ENCODE measurements at regions not wholly inside any gene's neighbourhood (a gene's known extent, or its start where the extent isn't known, plus 50 kb on each side); places are given as distances from the start of the nearest gene placed in this dataset.
"Not testable (repeated sequence)": the region's sequence is repeated elsewhere in the genome, so short reads cannot be mapped to it uniquely, and the experiment has no call there.

GRCh38 chr13:37510441-37510840 is 88.1 kb downstream of the POSTN start:
- Mint-ChIP-seq H3K27me3 (no peaks in the 10 kb centered on the region), H3K9me3 (ENCODE audit: low read depth) (no peaks in the 10 kb centered on the region)

DNA sequence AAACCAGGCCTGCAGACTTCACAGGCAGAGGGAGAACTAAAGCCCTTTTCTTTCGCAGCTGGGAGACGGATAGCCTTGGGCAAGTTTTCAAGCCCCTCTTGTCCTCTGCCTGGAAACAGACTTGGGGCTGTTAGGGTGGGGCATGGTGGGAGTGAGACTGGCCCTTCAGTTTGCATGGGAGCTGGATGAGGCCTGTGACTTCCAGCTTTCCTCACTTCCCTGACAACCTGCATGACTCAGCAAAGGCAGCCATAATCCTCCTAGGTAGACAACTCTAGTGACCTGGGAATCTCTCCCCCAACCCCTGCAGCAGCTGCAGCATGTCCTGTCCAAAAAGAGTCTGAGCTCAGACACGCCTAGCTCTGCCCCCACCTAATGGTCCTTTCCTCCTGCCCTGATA is 93.0 kb downstream of the POSTN start:
- H3K27ac Mint-ChIP-seq: no peak overlapping the region
- DNase-seq (ENCODE audit: low spot score, unreplicated experiment): no peak
- peaks cover 6% of the 10 kb centered on the region for H3K4me1 Mint-ChIP-seq (ENCODE audit: low read depth)
- TF ChIP-seq, protein P1, sequence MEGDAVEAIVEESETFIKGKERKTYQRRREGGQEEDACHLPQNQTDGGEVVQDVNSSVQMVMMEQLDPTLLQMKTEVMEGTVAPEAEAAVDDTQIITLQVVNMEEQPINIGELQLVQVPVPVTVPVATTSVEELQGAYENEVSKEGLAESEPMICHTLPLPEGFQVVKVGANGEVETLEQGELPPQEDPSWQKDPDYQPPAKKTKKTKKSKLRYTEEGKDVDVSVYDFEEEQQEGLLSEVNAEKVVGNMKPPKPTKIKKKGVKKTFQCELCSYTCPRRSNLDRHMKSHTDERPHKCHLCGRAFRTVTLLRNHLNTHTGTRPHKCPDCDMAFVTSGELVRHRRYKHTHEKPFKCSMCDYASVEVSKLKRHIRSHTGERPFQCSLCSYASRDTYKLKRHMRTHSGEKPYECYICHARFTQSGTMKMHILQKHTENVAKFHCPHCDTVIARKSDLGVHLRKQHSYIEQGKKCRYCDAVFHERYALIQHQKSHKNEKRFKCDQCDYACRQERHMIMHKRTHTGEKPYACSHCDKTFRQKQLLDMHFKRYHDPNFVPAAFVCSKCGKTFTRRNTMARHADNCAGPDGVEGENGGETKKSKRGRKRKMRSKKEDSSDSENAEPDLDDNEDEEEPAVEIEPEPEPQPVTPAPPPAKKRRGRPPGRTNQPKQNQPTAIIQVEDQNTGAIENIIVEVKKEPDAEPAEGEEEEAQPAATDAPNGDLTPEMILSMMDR (IDR thresholded peaks at IDR 0.05; ENCODE audit: unreplicated experiment): no peak
- H3K36me3 Mint-ChIP-seq (ENCODE audit: insufficient read depth): no peaks in the 10 kb centered on the region
- no peaks in the 10 kb centered on the region for H3K9me3 Mint-ChIP-seq (ENCODE audit: low read depth)
- H3K4me3 Mint-ChIP-seq (ENCODE audit: low read depth): no peak overlapping the region
- H3K27me3 Mint-ChIP-seq: no peaks in the 10 kb centered on the region

More at GRCh38 chr13:37510441-37510840, 88.1 kb downstream of the POSTN start:
- Mint-ChIP-seq H3K4me1 (ENCODE audit: low read depth) (peaks cover 6% of the 10 kb centered on the region), H3K4me3 (ENCODE audit: low read depth) (no peak overlapping the region), H3K27ac (no peak overlapping the region), H3K36me3 (ENCODE audit: insufficient read depth) (no peaks in the 10 kb centered on the region)
- DNase-seq (ENCODE audit: low spot score, unreplicated experiment): no peak
- TF ChIP-seq, protein P1 (IDR thresholded peaks at IDR 0.05; ENCODE audit: unreplicated experiment): no peak

DNA sequence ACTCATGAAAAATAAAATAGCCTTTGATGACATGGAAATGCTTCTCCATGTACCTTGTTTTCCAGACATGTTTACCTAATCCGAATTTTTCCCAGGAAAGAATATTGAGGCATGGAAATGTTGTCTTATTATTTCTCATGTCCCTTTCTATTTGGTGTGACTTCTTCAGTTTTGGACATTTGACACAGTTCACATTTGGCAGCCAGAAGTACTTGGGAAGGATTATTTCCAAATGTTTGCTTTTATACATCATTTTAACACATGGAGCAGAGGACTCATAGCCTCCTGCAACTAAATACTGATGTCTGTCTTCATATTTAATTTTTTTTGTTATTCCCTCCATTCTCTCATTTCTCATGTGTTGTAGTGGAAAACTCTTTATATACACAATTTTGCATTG is 94.3 kb downstream of the POSTN start:
- Mint-ChIP-seq H3K4me1 (ENCODE audit: low read depth) (no peaks in the 10 kb centered on the region), H3K27ac (no peak overlapping the region), H3K27me3 (no peaks in the 10 kb centered on the region), H3K36me3 (ENCODE audit: insufficient read depth) (no peaks in the 10 kb centered on the region), H3K4me3 (ENCODE audit: low read depth) (no peak overlapping the region), H3K9me3 (ENCODE audit: low read depth) (no peaks in the 10 kb centered on the region)
- DNase-seq (ENCODE audit: low spot score, unreplicated experiment): no peak
- TF ChIP-seq, protein P1 (IDR thresholded peaks at IDR 0.05; ENCODE audit: unreplicated experiment): no peak

DNA sequence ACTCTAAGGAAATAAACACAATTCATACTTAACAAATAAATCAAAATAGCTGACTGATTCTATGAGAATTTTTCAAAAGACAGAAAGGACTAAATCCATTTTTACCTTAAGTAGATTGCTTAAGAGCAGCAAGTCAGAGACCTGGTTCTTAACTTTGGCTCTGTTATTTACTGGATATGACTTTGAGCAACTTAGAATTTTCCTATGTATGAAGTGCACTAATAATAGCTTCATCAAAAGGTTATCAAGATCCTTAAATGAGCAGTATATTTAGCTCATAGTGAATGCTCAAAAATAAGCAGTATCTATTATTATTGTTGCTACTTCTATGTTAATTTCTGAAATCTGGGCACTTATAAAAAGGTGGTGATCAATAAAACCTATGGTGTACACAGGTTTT is 95.3 kb downstream of the POSTN start:
- Mint-ChIP-seq H3K4me3 (ENCODE audit: low read depth) (no peak overlapping the region), H3K27me3 (no peaks in the 10 kb centered on the region), H3K36me3 (ENCODE audit: insufficient read depth) (no peaks in the 10 kb centered on the region), H3K4me1 (ENCODE audit: low read depth) (no peaks in the 10 kb centered on the region), H3K9me3 (ENCODE audit: low read depth) (no peaks in the 10 kb centered on the region), H3K27ac (no peak overlapping the region)
- TF ChIP-seq, protein P1 (IDR thresholded peaks at IDR 0.05; ENCODE audit: unreplicated experiment): no peak
- no peak for DNase-seq (ENCODE audit: low spot score, unreplicated experiment)

DNA sequence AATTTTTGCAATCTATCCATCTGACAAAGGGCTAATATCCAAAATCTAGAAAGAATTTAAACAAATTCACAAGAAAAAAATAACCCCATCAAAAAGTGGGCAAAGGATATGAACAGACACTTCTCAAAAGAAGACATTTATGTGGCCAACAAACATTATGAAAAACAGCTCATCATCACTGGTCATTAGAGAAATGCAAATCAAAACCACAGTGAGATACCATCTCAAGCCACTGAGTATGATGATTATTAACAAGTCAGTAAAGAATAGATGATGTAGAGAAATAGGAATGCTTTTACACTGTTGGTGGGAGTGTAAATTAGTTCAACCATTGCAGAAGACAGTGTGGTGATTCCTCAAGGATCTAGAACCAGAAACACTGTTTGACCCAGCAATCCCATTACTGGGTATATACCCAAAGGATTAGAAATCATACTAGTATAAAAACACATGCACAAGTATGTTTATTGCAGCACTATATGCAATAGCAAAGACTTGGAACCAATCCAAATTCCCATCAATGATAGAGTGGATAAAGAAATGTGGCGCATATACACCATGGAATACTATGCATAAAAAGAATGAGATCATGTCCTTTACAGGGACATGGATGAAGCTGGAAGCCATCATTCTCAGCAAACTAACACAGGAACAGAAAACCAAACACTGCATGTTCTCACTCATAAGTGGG is 96.1 kb downstream of the POSTN start:
- not testable (repeated sequence) for H3K4me1 Mint-ChIP-seq (ENCODE audit: low read depth); H3K27me3 Mint-ChIP-seq; H3K27ac Mint-ChIP-seq; DNase-seq (ENCODE audit: low spot score, unreplicated experiment); H3K36me3 Mint-ChIP-seq (ENCODE audit: insufficient read depth); H3K9me3 Mint-ChIP-seq (ENCODE audit: low read depth); H3K4me3 Mint-ChIP-seq (ENCODE audit: low read depth)

- H3K4me3 Mint-ChIP-seq (ENCODE audit: low read depth): no peak overlapping the region
- TF ChIP-seq, protein P1 (IDR thresholded peaks at IDR 0.05; ENCODE audit: unreplicated experiment): no peak
- H3K27ac Mint-ChIP-seq: no peak overlapping the region
- H3K9me3 Mint-ChIP-seq (ENCODE audit: low read depth): no peaks in the 10 kb centered on the region
- H3K4me1 Mint-ChIP-seq (ENCODE audit: low read depth): no peaks in the 10 kb centered on the region
- H3K36me3 Mint-ChIP-seq (ENCODE audit: insufficient read depth): no peaks in the 10 kb centered on the region
- H3K27me3 Mint-ChIP-seq: no peaks in the 10 kb centered on the region
- no peak for DNase-seq (ENCODE audit: low spot score, unreplicated experiment)
Observed at GRCh38 chr13:37501187-37501586, 97.4 kb downstream of the POSTN start.
